A673 (cell line): ENCODE measurements at regions not wholly inside any gene's neighbourhood (a gene's known extent, or its start where the extent isn't known, plus 50 kb on each side); places are given as distances from the start of the nearest gene placed in this dataset.

Experiments
- CTCF ChIP-seq: fragments of 300-800, 200-600 bp; sonication (generic); conservative IDR thresholded peaks from 2 replicates; pipeline ENCODE4 v1.5.1; 2017; ENCODE audit warnings: low read depth, mild to moderate bottlenecking, antibody characterized with exemption, low read length, moderate library complexity, mixed read lengths
- EZH2 ChIP-seq: fragments of 200-600 bp; sonication (generic); IDR thresholded peaks from 2 replicates; pipeline ENCODE4 v1.6.1; 2017; ENCODE audit warnings: borderline replicate concordance, low read depth, mild to moderate bottlenecking, mixed read lengths, antibody characterized with exemption, low read length; ENCODE audit not compliant: poor library complexity, severe bottlenecking

DNA sequence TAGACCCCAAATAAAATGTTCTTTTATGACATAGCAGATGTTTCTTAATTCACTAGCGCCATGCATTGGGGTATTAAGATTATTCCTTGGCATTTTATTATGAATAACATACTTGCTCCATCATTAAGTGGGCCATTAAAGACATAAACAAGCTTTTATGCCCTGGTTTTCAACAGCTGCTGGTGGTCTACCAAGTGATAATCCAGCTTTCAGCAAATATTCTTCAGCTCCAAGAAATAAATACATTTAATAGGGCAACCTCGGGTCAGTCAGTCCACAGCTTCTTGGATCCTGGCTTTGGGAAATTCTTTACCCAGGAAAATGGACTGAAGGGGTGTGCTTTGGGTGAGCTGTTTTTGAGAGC lies 217.3 kb upstream of the IRX3 start:
- TF ChIP-seq CTCF (no peak), EZH2 (no peak)
